SK-N-SH (cell line): ENCODE measurements at regions not wholly inside any gene's neighbourhood (a gene's known extent, or its start where the extent isn't known, plus 50 kb on each side); places are given as distances from the start of the nearest gene placed in this dataset.

Experiments
- CTCF ChIP-seq: fragments of 200-600 bp; sonication (generic); IDR thresholded peaks from 2 replicates; pipeline ENCODE4 v1.6.1; 2017; ENCODE audit warnings: antibody characterized with exemption, mild to moderate bottlenecking, moderate library complexity
- EZH2phosphoT487 ChIP-seq: fragments of 200-600 bp; sonication (generic); IDR thresholded peaks from 2 replicates; pipeline ENCODE4 v1.6.1; 2017; ENCODE audit warnings: low read depth, mixed run types, mild to moderate bottlenecking, antibody characterized with exemption, moderate library complexity, borderline replicate concordance
- NRF1 ChIP-seq: IDR thresholded peaks from 2 replicates; pipeline ENCODE4 v1.6.1; 2012; ENCODE audit warnings: low read depth, mild to moderate bottlenecking, low read length
- POLR2AphosphoS5 ChIP-seq: IDR thresholded peaks from 2 replicates; pipeline ENCODE4 v1.6.1; 2012; ENCODE audit warnings: low read depth, low read length
- RAD21 ChIP-seq: IDR thresholded peaks from 2 replicates; pipeline ENCODE4 v1.6.1; 2012; ENCODE audit warnings: mild to moderate bottlenecking, low read length
- RCOR1 ChIP-seq: fragments of 150-350 bp; IDR thresholded peaks from 2 replicates; pipeline ENCODE4 v1.6.1; 2017; ENCODE audit warnings: antibody characterized with exemption, low read length
- SIN3A ChIP-seq: IDR thresholded peaks from 2 replicates; pipeline ENCODE4 v1.6.1; 2012; ENCODE audit warnings: low read depth, mild to moderate bottlenecking, low read length, moderate library complexity, borderline replicate concordance
- TAF1 ChIP-seq: IDR thresholded peaks from 2 replicates; pipeline ENCODE4 v1.6.1; 2012; ENCODE audit warnings: low read depth, mild to moderate bottlenecking, low read length, moderate library complexity, borderline replicate concordance
- TCF12 ChIP-seq: IDR thresholded peaks from 2 replicates; pipeline ENCODE4 v1.4.0; 2012
- TEAD4 ChIP-seq: IDR thresholded peaks from 2 replicates; pipeline ENCODE4 v1.4.0; 2012; ENCODE audit warnings: mild to moderate bottlenecking, borderline replicate concordance; ENCODE audit not compliant: insufficient read depth
- USF2 ChIP-seq: fragments of 150-350 bp; IDR thresholded peaks from 2 replicates; pipeline ENCODE4 v1.6.1; 2017; ENCODE audit warnings: antibody characterized with exemption, low read length, low read depth, borderline replicate concordance
- ZBTB33 ChIP-seq: IDR thresholded peaks from 2 replicates; pipeline ENCODE4 v1.4.0; 2012; ENCODE audit warnings: low read depth, borderline replicate concordance
- TF ChIP-seq, protein P1 (sequence below): IDR thresholded peaks from 2 replicates; pipeline ENCODE4 v1.6.1; 2012; ENCODE audit warnings: mild to moderate bottlenecking, low read depth, low read length, moderate library complexity

DNA sequence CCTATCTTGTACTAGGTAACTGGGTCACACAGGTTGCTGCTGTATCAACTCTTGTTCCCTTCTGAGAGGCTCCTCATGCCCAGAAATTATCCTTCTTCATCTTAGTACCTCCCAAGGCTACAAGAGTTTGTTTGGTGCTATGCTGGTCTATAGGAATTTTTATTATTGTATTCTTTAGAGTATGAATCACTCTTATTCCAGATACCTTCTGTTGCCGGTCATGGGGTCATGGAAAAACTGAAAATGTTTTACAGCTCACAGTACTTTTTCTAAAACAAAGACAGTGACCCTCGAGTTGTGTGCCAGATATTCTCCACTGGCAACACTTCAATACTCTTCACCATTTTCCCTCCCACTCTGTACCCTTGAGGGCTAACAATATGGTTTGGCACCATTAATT lies 1598.0 kb upstream of the TMEM132C start:
- TF ChIP-seq TAF1: no peak
- peak; percentile 7; the same call in 1 of the 2 replicates for TF ChIP-seq TEAD4
- TF ChIP-seq EZH2phosphoT487: no peak
- TF ChIP-seq RAD21: no peak
- TF ChIP-seq RCOR1: no peak
- no peak for TF ChIP-seq CTCF
- TF ChIP-seq USF2: no peak
- no peak; the same call in 1 of the 2 replicates for TF ChIP-seq POLR2AphosphoS5
- TF ChIP-seq, protein P1, sequence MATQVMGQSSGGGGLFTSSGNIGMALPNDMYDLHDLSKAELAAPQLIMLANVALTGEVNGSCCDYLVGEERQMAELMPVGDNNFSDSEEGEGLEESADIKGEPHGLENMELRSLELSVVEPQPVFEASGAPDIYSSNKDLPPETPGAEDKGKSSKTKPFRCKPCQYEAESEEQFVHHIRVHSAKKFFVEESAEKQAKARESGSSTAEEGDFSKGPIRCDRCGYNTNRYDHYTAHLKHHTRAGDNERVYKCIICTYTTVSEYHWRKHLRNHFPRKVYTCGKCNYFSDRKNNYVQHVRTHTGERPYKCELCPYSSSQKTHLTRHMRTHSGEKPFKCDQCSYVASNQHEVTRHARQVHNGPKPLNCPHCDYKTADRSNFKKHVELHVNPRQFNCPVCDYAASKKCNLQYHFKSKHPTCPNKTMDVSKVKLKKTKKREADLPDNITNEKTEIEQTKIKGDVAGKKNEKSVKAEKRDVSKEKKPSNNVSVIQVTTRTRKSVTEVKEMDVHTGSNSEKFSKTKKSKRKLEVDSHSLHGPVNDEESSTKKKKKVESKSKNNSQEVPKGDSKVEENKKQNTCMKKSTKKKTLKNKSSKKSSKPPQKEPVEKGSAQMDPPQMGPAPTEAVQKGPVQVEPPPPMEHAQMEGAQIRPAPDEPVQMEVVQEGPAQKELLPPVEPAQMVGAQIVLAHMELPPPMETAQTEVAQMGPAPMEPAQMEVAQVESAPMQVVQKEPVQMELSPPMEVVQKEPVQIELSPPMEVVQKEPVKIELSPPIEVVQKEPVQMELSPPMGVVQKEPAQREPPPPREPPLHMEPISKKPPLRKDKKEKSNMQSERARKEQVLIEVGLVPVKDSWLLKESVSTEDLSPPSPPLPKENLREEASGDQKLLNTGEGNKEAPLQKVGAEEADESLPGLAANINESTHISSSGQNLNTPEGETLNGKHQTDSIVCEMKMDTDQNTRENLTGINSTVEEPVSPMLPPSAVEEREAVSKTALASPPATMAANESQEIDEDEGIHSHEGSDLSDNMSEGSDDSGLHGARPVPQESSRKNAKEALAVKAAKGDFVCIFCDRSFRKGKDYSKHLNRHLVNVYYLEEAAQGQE: no peak
- no peak for TF ChIP-seq SIN3A
- no peak for TF ChIP-seq NRF1
- no peak for TF ChIP-seq ZBTB33
- no peak for TF ChIP-seq TCF12
